ENCODE measurements at regions not wholly inside any gene's neighbourhood (a gene's known extent, or its start where the extent isn't known, plus 50 kb on each side); places are given as distances from the start of the nearest gene placed in this dataset.
"Not testable (repeated sequence)": the region's sequence is repeated elsewhere in the genome, so short reads cannot be mapped to it uniquely, and the experiment has no call there.

- DNase-seq: no peak
Measured at GRCh38 chr17:13204607-13205237, 186.9 kb upstream of the ELAC2 start.

DNA sequence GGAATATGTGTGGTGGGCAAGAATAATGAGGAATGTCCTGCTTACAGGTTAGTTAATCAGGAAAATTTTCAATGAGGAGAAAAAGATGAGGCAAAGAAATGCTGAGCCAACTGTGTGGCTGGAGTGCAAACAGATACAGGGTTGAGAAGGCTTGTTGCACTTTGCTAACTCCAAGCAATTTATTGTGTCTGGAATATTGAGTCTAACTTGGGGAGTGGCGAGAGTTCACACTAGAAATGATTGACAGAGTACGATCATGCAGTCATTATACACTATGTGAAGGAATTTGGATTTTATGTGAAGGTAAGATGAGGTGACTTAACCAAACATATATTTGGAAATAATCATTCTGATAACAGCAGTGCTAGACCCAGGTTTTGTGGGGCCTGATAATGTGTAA, 185.0 kb upstream of the ELAC2 start:
- no peak for DNase-seq

- no peak for DNase-seq
Measured at GRCh38 chr17:13200671-13201070, 182.8 kb upstream of the ELAC2 start.

- no peak for DNase-seq
Measured at GRCh38 chr17:13199425-13199824, 181.6 kb upstream of the ELAC2 start.

GRCh38 chr17:13197586-13197985, 179.8 kb upstream of the ELAC2 start:
- DNase-seq: no peak

- DNase-seq: no peak
Measured at GRCh38 chr17:13194887-13195286, 177.1 kb upstream of the ELAC2 start.

DNA sequence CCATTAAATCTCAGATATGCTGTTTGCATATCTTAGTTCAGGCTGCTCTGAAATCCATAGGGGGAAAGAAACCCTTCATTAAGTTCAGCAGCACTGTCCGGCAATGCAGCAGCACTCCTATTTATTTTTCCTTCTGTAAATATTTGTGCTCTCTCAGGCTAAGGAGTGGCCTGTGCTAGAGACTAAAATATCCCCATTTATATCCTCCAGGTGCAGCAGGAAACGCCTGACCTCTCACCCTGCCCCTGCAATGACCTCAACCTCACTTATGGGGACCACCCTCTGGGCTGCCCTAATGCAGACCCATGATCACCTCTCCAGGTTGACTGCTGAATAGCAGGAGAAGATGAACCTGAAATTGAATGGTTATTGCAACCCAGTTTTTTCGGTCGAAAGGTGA, 165.0 kb upstream of the ELAC2 start:
- no peak for DNase-seq

DNA sequence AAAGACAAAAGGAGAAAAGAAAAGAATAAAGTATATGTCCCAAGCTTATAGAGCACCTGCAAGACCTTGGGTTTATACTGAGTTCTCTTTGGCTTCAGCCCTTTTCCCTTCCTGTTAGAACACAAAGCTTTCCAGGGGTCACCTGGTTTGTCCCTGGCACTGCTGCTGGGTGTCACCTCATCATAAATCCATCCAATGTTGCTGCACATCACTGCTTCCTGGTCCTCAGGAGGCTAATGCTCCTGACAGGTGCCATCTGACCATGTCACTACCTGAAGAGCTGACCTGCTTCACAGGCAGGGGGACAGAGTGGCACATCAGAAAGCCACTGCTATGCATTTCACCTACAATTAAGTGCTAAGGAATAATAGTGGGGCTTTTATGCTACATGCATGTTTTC, 164.6 kb upstream of the ELAC2 start:
- DNase-seq: no peak

DNA sequence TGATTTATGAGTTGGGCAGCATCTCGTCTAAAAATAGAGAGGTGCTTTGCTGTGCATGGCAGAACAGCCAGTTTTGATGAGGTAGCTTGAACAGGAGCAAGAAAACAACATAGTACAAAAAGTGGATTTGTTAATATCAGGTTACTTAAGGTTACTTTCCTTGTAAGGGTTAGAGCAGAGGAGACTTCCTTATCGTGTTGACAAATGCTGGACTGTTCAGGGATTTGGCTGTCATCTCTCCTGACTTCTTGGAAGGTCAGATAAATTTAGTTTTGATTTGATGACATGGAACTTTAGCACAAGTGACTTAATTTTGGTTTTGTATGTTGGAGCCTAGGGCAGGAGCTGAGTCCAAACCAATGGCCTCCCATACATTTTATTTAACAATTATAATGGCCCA, 163.9 kb upstream of the ELAC2 start:
- no peak for DNase-seq

GRCh38 chr17:13176436-13176835, 158.6 kb upstream of the ELAC2 start:
- no peak for DNase-seq

- no peak for DNase-seq
Measured at GRCh38 chr17:13171790-13172189, 154.0 kb upstream of the ELAC2 start.

DNA sequence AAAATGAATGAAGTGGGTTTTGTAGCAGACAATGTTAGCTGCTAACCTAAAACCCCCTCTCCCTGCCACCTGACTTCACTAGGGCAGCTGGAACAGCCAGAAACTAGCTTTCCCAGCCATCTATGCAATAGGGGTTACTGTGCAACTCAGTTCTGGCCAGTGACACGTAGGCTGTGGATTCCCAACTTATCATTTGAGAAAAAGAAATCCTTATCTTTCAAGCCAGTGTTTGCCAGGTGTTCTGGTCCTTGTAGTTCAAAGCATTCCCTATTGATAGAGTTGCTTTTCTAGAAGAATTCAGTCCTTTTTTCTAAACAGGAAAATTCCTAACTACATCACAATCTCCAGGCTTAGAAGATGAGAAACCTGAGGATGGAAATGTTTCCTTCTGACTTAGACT, 144.5 kb upstream of the ELAC2 start:
- no peak for DNase-seq

GRCh38 chr17:13160790-13161189, 143.0 kb upstream of the ELAC2 start:
- no peak for DNase-seq

- DNase-seq: no peak
Measured at GRCh38 chr17:13160296-13160695, 142.5 kb upstream of the ELAC2 start.

DNA sequence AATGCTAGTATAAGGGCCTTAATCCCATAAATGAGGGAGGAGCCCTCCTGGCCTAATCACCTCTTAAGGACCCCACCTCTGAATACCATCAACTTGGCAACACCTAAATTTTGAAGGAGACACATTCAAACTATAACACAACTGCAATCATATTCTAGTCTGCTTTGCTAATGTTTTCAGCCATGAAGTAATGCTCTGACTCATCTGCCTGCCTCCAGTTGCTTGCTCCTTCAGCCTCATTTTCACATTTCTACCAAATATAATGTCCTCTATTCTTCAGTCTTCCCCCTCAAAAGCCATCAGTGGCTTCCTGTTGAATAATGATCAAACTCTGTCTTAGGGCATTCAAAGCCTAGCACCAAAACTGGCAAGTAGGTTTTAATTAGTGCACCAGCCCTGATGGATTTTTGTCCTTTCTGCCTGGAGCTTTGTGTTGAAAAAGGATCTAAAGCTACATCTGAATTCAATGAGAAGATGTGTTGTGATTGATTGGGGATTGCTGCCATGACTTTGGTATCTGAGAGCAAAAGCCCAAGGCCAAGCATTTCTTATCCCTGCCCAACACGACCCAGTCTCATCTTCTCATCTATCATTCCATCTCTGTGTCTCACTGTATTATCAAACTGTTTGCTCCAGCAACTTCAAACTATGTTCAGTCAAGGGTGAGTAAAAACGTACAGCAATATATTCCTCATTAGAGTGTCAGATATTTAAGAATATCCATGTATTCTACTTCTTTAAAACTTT, 140.8 kb upstream of the ELAC2 start:
- DNase-seq: no peak

GRCh38 chr17:13157656-13158055, 139.8 kb upstream of the ELAC2 start:
- no peak for DNase-seq

DNA sequence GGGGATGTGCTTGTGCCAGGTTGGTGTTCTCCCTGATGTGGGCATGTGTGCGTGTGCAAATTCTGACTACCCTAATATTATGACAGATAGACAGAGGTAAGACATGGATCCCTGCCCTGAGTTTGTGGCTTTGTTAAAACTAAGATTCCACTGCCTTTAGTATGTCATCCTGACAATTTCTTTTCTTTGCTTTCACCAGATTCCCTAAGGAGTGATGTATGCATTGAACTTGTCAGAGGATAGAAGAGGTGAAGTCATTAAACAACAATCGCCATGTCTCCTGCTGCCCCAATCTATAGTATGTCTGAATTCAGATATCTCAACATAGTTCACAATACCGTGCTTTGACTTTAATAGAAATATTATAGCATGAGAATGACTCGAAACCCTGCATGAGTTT, 137.1 kb upstream of the ELAC2 start:
- DNase-seq: no peak

GRCh38 chr17:13154398-13154797, 136.6 kb upstream of the ELAC2 start:
- DNase-seq: no peak

DNA sequence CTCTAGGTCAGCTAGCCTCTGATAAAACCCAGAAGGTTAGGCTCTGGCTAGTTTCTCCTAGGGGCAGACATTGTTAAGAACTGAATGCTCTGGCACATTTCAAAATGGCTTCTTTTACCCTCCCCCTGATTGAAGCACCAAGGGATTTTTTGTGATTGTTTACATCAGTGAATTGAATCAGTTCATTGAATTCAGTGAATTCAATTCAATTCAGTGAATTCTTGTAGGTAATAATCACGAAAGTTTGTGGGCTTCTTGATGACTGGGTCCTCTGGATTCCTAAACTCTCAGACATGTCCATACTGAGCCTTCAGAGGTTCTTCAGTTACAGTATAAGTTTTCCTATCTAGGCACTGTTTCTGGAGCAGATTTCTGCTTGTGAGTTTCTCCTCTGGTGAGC, 135.2 kb upstream of the ELAC2 start:
- DNase-seq: no peak

DNA sequence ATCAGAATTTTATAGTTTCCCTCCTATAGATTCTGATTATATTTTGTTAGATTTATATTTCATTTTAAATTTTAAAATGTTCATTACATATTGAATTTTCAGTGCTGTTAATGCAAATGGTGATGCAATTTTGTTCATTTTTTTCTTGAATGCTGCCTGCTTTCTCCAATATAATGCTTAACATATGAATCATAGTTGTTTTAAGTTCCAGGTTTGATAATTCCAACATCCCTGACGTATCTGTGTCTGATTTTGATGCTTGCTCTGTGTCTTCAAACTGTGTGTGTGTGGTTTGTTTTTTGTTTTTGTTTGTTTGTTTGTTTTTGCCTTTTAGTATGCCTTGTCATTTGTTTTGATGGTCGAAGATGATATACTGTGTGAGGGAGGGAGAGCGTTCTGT, 134.7 kb upstream of the ELAC2 start:
- no peak for DNase-seq

DNA sequence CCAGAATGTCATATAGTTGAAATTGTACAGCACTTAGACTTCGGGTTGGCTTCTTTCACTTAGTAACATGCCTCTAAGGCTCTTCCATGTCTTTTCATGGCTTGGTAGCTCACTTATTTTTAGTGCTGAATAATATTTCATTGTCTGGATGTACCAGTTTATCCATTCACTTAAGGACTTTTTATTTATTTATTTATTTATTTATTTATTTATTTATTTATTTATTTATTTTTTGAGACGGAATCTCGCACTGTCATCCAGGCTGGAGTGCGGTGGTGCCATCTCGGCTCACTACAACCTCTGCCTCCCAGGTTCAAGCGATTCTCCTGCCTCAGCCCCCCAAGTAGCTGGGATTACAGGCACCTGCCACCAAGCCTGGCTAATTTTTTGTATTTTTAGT, 132.9 kb upstream of the ELAC2 start:
- DNase-seq: not testable (repeated sequence)

DNA sequence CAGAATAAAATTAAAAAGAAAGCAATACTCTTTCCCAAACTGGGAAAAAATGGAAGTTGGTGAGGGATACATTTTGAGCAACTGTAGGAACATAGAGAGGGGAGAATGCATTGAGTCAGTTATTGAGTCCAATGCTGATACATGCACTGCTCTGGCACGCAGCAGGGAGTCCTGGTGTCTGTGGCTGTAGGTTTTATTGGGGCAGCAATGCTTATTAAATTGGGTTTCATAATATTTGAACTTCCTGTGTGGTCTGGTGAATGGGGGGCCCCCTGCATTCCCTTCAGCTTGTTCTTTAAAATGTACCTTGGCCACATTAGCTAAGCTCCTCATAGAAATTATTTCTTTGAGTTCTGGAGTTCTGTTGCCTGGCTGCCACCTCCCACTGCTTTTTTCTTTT, 125.2 kb upstream of the ELAC2 start:
- no peak for DNase-seq

DNA sequence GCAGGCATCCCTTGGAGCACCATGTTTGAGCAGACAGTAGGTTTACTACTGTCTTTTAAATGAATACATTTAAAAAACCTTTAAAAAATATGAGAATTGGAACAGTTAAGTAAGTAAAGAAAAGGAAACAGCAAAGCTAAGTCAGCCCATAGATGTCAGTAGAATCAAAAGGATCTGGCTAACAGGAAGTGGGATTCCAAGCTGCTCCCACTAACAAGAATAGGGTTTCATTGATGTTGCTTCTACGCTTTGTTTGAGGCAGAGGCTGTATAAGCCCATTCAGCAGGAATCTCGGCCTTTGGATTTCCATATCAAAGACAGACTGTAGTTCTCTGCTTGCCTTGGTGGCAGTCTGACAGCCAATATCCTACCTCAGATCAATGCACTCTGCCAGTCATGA, 122.9 kb upstream of the ELAC2 start:
- no peak for DNase-seq

- DNase-seq: no peak
Measured at GRCh38 chr17:13135506-13135905, 117.7 kb upstream of the ELAC2 start.

- DNase-seq: no peak
Measured at GRCh38 chr17:13134076-13134475, 116.2 kb upstream of the ELAC2 start.
